PC-9 (cell line): ENCODE measurements at regions not wholly inside any gene's neighbourhood (a gene's known extent, or its start where the extent isn't known, plus 50 kb on each side); places are given as distances from the start of the nearest gene placed in this dataset.

Experiments used
- BruUV-seq: library from RNA; stranded (reverse); fragments of 400-500 nt; replicated peaks from 2 replicates; lab custom pipeline; 2021; lab: Mats Ljungman, UMichigan
- CTCF ChIA-PET: fragments of 300-600 bp; sonication (Branson Sonifier 250); formaldehyde crosslinking; loops from one replicate; lab custom pipeline; 2022; ENCODE audit warnings: antibody characterized with exemption; lab: Charles Lee
- POLR2A ChIA-PET: fragments of 300-600 bp; sonication (Branson Sonifier 250); formaldehyde crosslinking; loops from one replicate; lab custom pipeline; 2022; ENCODE audit warnings: antibody characterized with exemption; ENCODE audit not compliant: unreplicated experiment; lab: Charles Lee
- DNase-seq, 2 experiments: peaks; one replicate each; pipeline versions ENCODE4 v3.0.0 to v3.0.0-alpha.2; 2015 to 2022; ENCODE audit warnings: mixed read lengths in 1 of 2
- H2AFZ ChIP-seq: fragments of 200-600 bp; sonication (generic); 2 replicates; pipeline ENCODE4 v1.8.1; 2017; ENCODE audit warnings: antibody characterized with exemption
- H3F3A ChIP-seq: fragments of 200-600 bp; sonication (generic); 2 replicates; pipeline ENCODE4 v1.8.1; 2017; ENCODE audit warnings: antibody characterized with exemption, mild to moderate bottlenecking, low read depth; ENCODE audit not compliant: insufficient read depth
- H3K27ac ChIP-seq: fragments of 200-600 bp; sonication (generic); 2 replicates; pipeline ENCODE4 v1.6.1; 2016; ENCODE audit warnings: mixed run types
- H3K27me3 ChIP-seq: fragments of 200-600 bp; sonication (generic); 2 replicates; pipeline ENCODE4 v1.6.1; 2016; ENCODE audit warnings: low read depth, mixed run types; ENCODE audit not compliant: insufficient read depth
- H3K36me3 ChIP-seq: fragments of 200-600 bp; sonication (generic); 2 replicates; pipeline ENCODE4 v1.6.1; 2016; ENCODE audit warnings: low read depth, mixed run types
- H3K4me1 ChIP-seq: fragments of 200-600 bp; sonication (generic); replicated peaks from 2 replicates; pipeline ENCODE4 v1.6.1; 2016; ENCODE audit warnings: mixed run types; ENCODE audit not compliant: insufficient read depth
- H3K4me2 ChIP-seq: fragments of 200-600 bp; sonication (generic); 2 replicates; pipeline ENCODE4 v1.6.1; 2017; ENCODE audit warnings: mixed run types
- H3K4me3 ChIP-seq: fragments of 200-600 bp; sonication (generic); 2 replicates; pipeline ENCODE4 v1.6.1; 2016; ENCODE audit warnings: mixed run types
- H3K79me2 ChIP-seq: fragments of 200-600 bp; sonication (generic); 2 replicates; pipeline ENCODE4 v1.6.1; 2017; ENCODE audit warnings: low read depth, mixed run types
- H3K9me2 ChIP-seq: fragments of 200-600 bp; sonication (generic); 2 replicates; pipeline ENCODE4 v1.8.1; 2017; ENCODE audit warnings: mild to moderate bottlenecking; ENCODE audit not compliant: insufficient read depth
- H3K9me3 ChIP-seq: fragments of 200-600 bp; sonication (generic); 2 replicates; pipeline ENCODE4 v1.8.1; 2016; ENCODE audit warnings: low read depth; ENCODE audit not compliant: insufficient read depth
- H4K20me1 ChIP-seq: fragments of 200-600 bp; sonication (generic); 2 replicates; pipeline ENCODE4 v1.8.1; 2017; ENCODE audit not compliant: insufficient read depth
- CTCF ChIP-seq: fragments of 200-600 bp; sonication (generic); conservative IDR thresholded peaks from 2 replicates; pipeline ENCODE4 v1.6.1; 2017; ENCODE audit warnings: mixed run types, antibody characterized with exemption, mild to moderate bottlenecking, moderate library complexity
- EZH2 ChIP-seq: fragments of 200-600 bp; sonication (generic); IDR thresholded peaks from 2 replicates; pipeline ENCODE4 v1.8.0; 2017; ENCODE audit warnings: antibody characterized with exemption, low read depth
- intact Hi-C: fragments of 100-400 bp; cut with micrococcal nuclease; formaldehyde crosslinking; loops from one replicate; pipeline ENCODE4 v1.10.0; 2022; ENCODE audit not compliant: unreplicated experiment

GRCh38 chr2:239552213-239552926 is 151.6 kb upstream of the HDAC4 start:
- H3K9me3 ChIP-seq, result no peaks in the 10 kb centered on the region
- H3K27me3 ChIP-seq, result peaks cover 92% of the 10 kb centered on the region
- TF ChIP-seq EZH2, result no peak
- TF ChIP-seq CTCF, result no peak
- H3K4me2 ChIP-seq, result no peak overlapping the region
- H3K79me2 ChIP-seq, result no peaks in the 10 kb centered on the region
- no peaks in the 10 kb centered on the region for H4K20me1 ChIP-seq
- intact Hi-C loops, result no loop called here
- no peaks in the 10 kb centered on the region for H3K9me2 ChIP-seq
- no peak for DNase-seq
- H3F3A ChIP-seq, result no peaks in the 10 kb centered on the region
- H2AFZ ChIP-seq, result no peak overlapping the region
- no peak overlapping the region for H3K4me3 ChIP-seq
- BruUV-seq, result no TSS peak
- ChIA-PET CTCF (no interaction called here), POLR2A (no interaction called here)
- no peak overlapping the region for H3K27ac ChIP-seq
- H3K4me1 ChIP-seq, result no peaks in the 10 kb centered on the region
- H3K36me3 ChIP-seq, result no peaks in the 10 kb centered on the region

GRCh38 chr2:239551206-239551605 is 150.4 kb upstream of the HDAC4 start:
- Histone ChIP-seq H3K79me2 (no peaks in the 10 kb centered on the region), H3K9me3 (no peaks in the 10 kb centered on the region), H3K4me1 (no peaks in the 10 kb centered on the region), H3K4me2 (no peak overlapping the region), H3F3A (no peaks in the 10 kb centered on the region), H2AFZ (no peak overlapping the region), H3K9me2 (no peaks in the 10 kb centered on the region), H3K27me3 (peaks cover 98% of the 10 kb centered on the region), H3K4me3 (no peak overlapping the region), H3K27ac (no peak overlapping the region), H4K20me1 (no peaks in the 10 kb centered on the region), H3K36me3 (no peaks in the 10 kb centered on the region)
- intact Hi-C loops, result no loop called here
- TF ChIP-seq EZH2, result no peak
- no peak for TF ChIP-seq CTCF
- ChIA-PET POLR2A (no interaction called here), CTCF (no interaction called here)
- no TSS peak for BruUV-seq
- no peak for DNase-seq

- CTCF ChIA-PET, result no interaction called here
- intact Hi-C loops, result no loop called here
- BruUV-seq, result no TSS peak
Observed at GRCh38 chr2:239550357-239550756, 149.5 kb upstream of the HDAC4 start.

More at GRCh38 chr2:239550357-239550756, 149.5 kb upstream of the HDAC4 start:
- Histone ChIP-seq H4K20me1 (no peaks in the 10 kb centered on the region), H3K36me3 (no peaks in the 10 kb centered on the region), H2AFZ (no peak overlapping the region), H3K9me3 (no peaks in the 10 kb centered on the region), H3K27me3 (peaks cover 99% of the 10 kb centered on the region), H3K27ac (no peak overlapping the region), H3F3A (no peaks in the 10 kb centered on the region), H3K4me1 (no peaks in the 10 kb centered on the region), H3K4me3 (no peak overlapping the region), H3K4me2 (no peak overlapping the region), H3K9me2 (no peaks in the 10 kb centered on the region), H3K79me2 (no peaks in the 10 kb centered on the region)
- POLR2A ChIA-PET, result interaction anchor here (0.5 kb wide), 1 partner anchor 11 kb away, joined by 4 read pairs; no protein-coding TSS in a partner anchor
- no peak for TF ChIP-seq CTCF
- no peak for TF ChIP-seq EZH2
- DNase-seq, result no peak
